SW480 (cell line): ENCODE measurements at regions not wholly inside any gene's neighbourhood (a gene's known extent, or its start where the extent isn't known, plus 50 kb on each side); places are given as distances from the start of the nearest gene placed in this dataset.
"Not testable (repeated sequence)": the region's sequence is repeated elsewhere in the genome, so short reads cannot be mapped to it uniquely, and the experiment has no call there.

Source experiments
- DNase-seq: peaks from one replicate; pipeline ENCODE4 v3.0.0-alpha.2; 2016; ENCODE audit warnings: low spot score

- DNase-seq: peak; percentile 16
These were observed 100.1 kb downstream of the EIF4E start for GRCh38 chr4:98828801-98829200.

GRCh38 chr4:98827661-98828060 lies 101.3 kb downstream of the EIF4E start:
- DNase-seq: no peak

GRCh38 chr4:98822144-98822543 lies 106.8 kb downstream of the EIF4E start:
- DNase-seq: no peak

GRCh38 chr4:98818116-98818515 lies 110.8 kb downstream of the EIF4E start:
- not testable (repeated sequence) for DNase-seq

GRCh38 chr4:98816816-98817215 lies 112.1 kb downstream of the EIF4E start:
- DNase-seq: no peak

- DNase-seq: no peak
These were observed 112.5 kb downstream of the EIF4E start for GRCh38 chr4:98816386-98816785.

GRCh38 chr4:98804403-98804802 lies 124.5 kb downstream of the EIF4E start:
- DNase-seq: no peak

GRCh38 chr4:98803251-98803650 lies 125.7 kb downstream of the EIF4E start:
- no peak for DNase-seq

- DNase-seq: no peak
These were observed 126.1 kb downstream of the EIF4E start for GRCh38 chr4:98802770-98803198.

- DNase-seq: no peak
These were observed 127.6 kb downstream of the EIF4E start for GRCh38 chr4:98801259-98801725.

GRCh38 chr4:98796991-98797390 lies 131.9 kb downstream of the EIF4E start:
- no peak for DNase-seq

- DNase-seq: no peak
These were observed 134.2 kb downstream of the EIF4E start for GRCh38 chr4:98794565-98795205.

- DNase-seq: no peak
These were observed 135.2 kb upstream of the TSPAN5 start for GRCh38 chr4:98793658-98794057.

- no peak for DNase-seq
These were observed 128.5 kb upstream of the TSPAN5 start for GRCh38 chr4:98786866-98787265.

- DNase-seq: no peak
These were observed 126.7 kb upstream of the TSPAN5 start for GRCh38 chr4:98784947-98785706.

GRCh38 chr4:98781641-98782357 lies 123.4 kb upstream of the TSPAN5 start:
- DNase-seq: no peak

GRCh38 chr4:98780926-98781325 lies 122.5 kb upstream of the TSPAN5 start:
- no peak for DNase-seq

- no peak for DNase-seq
These were observed 120.7 kb upstream of the TSPAN5 start for GRCh38 chr4:98779088-98779487.

GRCh38 chr4:98778206-98778605 lies 119.8 kb upstream of the TSPAN5 start:
- peak; percentile 51 for DNase-seq

- no peak for DNase-seq
These were observed 117.3 kb upstream of the TSPAN5 start for GRCh38 chr4:98775672-98776071.

- no peak for DNase-seq
These were observed 115.2 kb upstream of the TSPAN5 start for GRCh38 chr4:98773638-98774037.

- no peak for DNase-seq
These were observed 113.7 kb upstream of the TSPAN5 start for GRCh38 chr4:98771959-98772632.
